Fibroblast of lung (primary cell): ENCODE measurements at regions not wholly inside any gene's neighbourhood (a gene's known extent, or its start where the extent isn't known, plus 50 kb on each side); places are given as distances from the start of the nearest gene placed in this dataset.

Experiments used
- EZH2 ChIP-seq: IDR thresholded peaks from 2 replicates; pipeline ENCODE4 v1.5.1; 2012; ENCODE audit warnings: low read length, control low read depth, mild to moderate bottlenecking; ENCODE audit errors: missing control alignments
- TF ChIP-seq, protein P1 (sequence below), 2 donors: IDR thresholded peaks in 1 of 2; conservative IDR thresholded peaks in 1 of 2; 1 replicate in 1 of 2; 2 replicates in 1 of 2; pipeline ENCODE4 v1.5.1; 2011 to 2012; ENCODE audit warnings: low read length in 2 of 2, control low read depth in 1 of 2, inconsistent platforms in 1 of 2, low read depth in 1 of 2, mild to moderate bottlenecking in 1 of 2

DNA sequence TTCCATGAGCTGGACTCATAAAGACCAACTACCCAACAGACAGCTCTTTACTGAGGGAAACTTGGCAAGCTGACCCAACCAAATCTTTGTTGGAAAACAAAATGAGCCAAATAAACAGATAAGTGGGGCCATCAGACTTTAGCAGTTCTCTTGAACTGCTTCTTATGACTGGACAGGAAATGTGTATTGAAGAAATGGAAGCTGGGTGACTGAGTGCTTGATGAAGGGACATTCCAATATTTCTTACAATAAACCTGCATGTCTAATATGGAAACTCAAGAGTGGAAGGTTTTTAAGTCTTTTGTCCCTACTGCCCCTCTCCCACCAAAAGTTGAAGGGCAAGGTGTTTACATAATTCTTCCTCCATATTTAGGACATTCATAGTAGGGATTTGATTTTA lies 218.8 kb upstream of the NR4A3 start:
- TF ChIP-seq, protein P1, sequence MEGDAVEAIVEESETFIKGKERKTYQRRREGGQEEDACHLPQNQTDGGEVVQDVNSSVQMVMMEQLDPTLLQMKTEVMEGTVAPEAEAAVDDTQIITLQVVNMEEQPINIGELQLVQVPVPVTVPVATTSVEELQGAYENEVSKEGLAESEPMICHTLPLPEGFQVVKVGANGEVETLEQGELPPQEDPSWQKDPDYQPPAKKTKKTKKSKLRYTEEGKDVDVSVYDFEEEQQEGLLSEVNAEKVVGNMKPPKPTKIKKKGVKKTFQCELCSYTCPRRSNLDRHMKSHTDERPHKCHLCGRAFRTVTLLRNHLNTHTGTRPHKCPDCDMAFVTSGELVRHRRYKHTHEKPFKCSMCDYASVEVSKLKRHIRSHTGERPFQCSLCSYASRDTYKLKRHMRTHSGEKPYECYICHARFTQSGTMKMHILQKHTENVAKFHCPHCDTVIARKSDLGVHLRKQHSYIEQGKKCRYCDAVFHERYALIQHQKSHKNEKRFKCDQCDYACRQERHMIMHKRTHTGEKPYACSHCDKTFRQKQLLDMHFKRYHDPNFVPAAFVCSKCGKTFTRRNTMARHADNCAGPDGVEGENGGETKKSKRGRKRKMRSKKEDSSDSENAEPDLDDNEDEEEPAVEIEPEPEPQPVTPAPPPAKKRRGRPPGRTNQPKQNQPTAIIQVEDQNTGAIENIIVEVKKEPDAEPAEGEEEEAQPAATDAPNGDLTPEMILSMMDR (conservative IDR thresholded peaks at IDR 0.05 in 1 of 2, IDR thresholded peaks at IDR 0.05 in 1 of 2; ENCODE audit: low read depth in 1 of 2, low read length in 2 of 2): no peak
- no peak for TF ChIP-seq EZH2
